Pancreas (tissue), 10 donors: ENCODE measurements at regions not wholly inside any gene's neighbourhood (a gene's known extent, or its start where the extent isn't known, plus 50 kb on each side); places are given as distances from the start of the nearest gene placed in this dataset.
A peak's percentile ranks its signal among the peaks of the same experiment; 100 is the strongest.

Source experiments
- ATAC-seq, 4 donors: fragments of 200-7000 bp; cut with Tn5 transposase; one replicate each; pipeline versions ENCODE4 v1.8.0 to v1.9.1; 2020; ENCODE audit warnings: mild to moderate bottlenecking in 4 of 4, moderate library complexity in 4 of 4
- DNase-seq, 6 donors: peaks; one replicate each; pipeline ENCODE4 v3.0.0-alpha.2; 2020
- FAIRE-seq: peaks from 2 replicates; lab custom pipeline; 2012; peaks lifted over from hg19 to GRCh38; lab: Jason Lieb, UNC
- H3K27ac ChIP-seq, 4 donors: fragments of 200-600 bp; sonication (generic); 1 replicate in 3 of 4; 2 replicates in 1 of 4; pipeline versions ENCODE4 v1.5.0 to v1.8.0; 2020
- H3K27me3 ChIP-seq, 4 donors: fragments of 200-600 bp; one replicate each; pipeline ENCODE4 v1.8.0; 2021
- H3K36me3 ChIP-seq, 3 donors: fragments of 200-600 bp; sonication (generic) in 1 of 3; one replicate each; pipeline versions ENCODE4 v1.5.0 to v1.8.0; 2020 to 2021
- H3K4me1 ChIP-seq, 3 donors: fragments of 200-600 bp; one replicate each; pipeline ENCODE4 v1.8.0; 2021
- H3K4me3 ChIP-seq, 4 donors: fragments of 200-600 bp; sonication (generic) in 2 of 4; one replicate each; pipeline versions ENCODE4 v1.5.0 to v1.8.0; 2020 to 2021
- H3K9me3 ChIP-seq, 4 donors: fragments of 200-600 bp; one replicate each; pipeline ENCODE4 v1.8.0; 2021
- CTCF ChIP-seq, 4 donors: fragments of 200-600 bp; sonication (generic) in 3 of 4; IDR thresholded peaks; one replicate each; pipeline versions ENCODE4 v1.5.0 to v1.8.0; 2021; ENCODE audit warnings: antibody characterized with exemption in 4 of 4
- WGBS, 2 donors: extraction: QIAGEN DNeasy Blood & Tissue Kit; methylation state at CpG; one replicate each; pipeline ENCODE4 v1.1.7; 2013; 5-methylcytosine and 5-hydroxymethylcytosine counted together
- intact Hi-C, 3 donors: fragments of 100-400 bp; cut with DNase I; formaldehyde crosslinking; loops; one replicate each; pipeline versions ENCODE4 v1.11.1 to v1.14.2; 2022
- donor health status: healthy with polysubstance abuse.
- donor health status: DM: no; HTN: no; CAD: no; lungs with moderate emphysema.
- donor health status: DM: no; HTN: no; CAD: no.
- donor health status: control.
- donor health status: control.
- donor health status: Bipolar disorder and iron deficiency.
- donor health status: DM: yes; HTN: yes; CAD: no.
- donor health status: DM: no; HTN: no; CAD: no.
- donor health status: DM: no; HTN: no; CAD: no.
- donor health status: DM: yes; HTN: yes; CAD: no.

GRCh38 chr5:40082313-40082712 is 597.4 kb upstream of the PTGER4 start:
- no peaks in the 10 kb centered on the region for H3K9me3 ChIP-seq
- H3K27ac ChIP-seq: no peak overlapping the region
- FAIRE-seq: no peak
- DNase-seq: no peak
- H3K4me1 ChIP-seq: no peaks in the 10 kb centered on the region
- TF ChIP-seq CTCF (IDR thresholded peaks at IDR 0.05): no peak
- H3K27me3 ChIP-seq: no peaks in the 10 kb centered on the region
- no peaks in the 10 kb centered on the region for H3K36me3 ChIP-seq
- 0% methylated on average over 1 of the region's 1 CpG for WGBS, 2 donors
- intact Hi-C loops: no loop called here
- no peak for ATAC-seq
- no peak overlapping the region for H3K4me3 ChIP-seq

GRCh38 chr5:40080191-40080590 is 599.5 kb upstream of the PTGER4 start:
- H3K36me3 ChIP-seq: no peaks in the 10 kb centered on the region
- no peaks in the 10 kb centered on the region for H3K9me3 ChIP-seq
- intact Hi-C loops: no loop called here
- no peak overlapping the region for H3K4me3 ChIP-seq
- no peaks in the 10 kb centered on the region for H3K27me3 ChIP-seq
- no peak for DNase-seq
- no peak for TF ChIP-seq CTCF (IDR thresholded peaks at IDR 0.05)
- no peaks in the 10 kb centered on the region for H3K4me1 ChIP-seq
- FAIRE-seq: no peak
- H3K27ac ChIP-seq: no peak overlapping the region
- ATAC-seq: no peak

GRCh38 chr5:40078898-40079575 is 600.7 kb upstream of the PTGER4 start:
- H3K27me3 ChIP-seq: no peaks in the 10 kb centered on the region
- DNase-seq (peak in 1 of 6 donors; percentile 8), ATAC-seq (peak in 3 of 4 donors; percentile 38 to 73 (median 42)), FAIRE-seq (no peak)
- no peaks in the 10 kb centered on the region for H3K9me3 ChIP-seq
- intact Hi-C loops: no loop called here
- H3K4me3 ChIP-seq: no peak overlapping the region
- no peak for TF ChIP-seq CTCF (IDR thresholded peaks at IDR 0.05)
- WGBS, 2 donors: 55 to 65% methylated on average over 8 of the region's 8 CpGs
- H3K27ac ChIP-seq: no peak overlapping the region
- no peaks in the 10 kb centered on the region for H3K4me1 ChIP-seq
- no peaks in the 10 kb centered on the region for H3K36me3 ChIP-seq

- TF ChIP-seq CTCF (IDR thresholded peaks at IDR 0.05): no peak
- no peak for ATAC-seq
- 32 to 40% methylated on average over 1 of the region's 1 CpG for WGBS, 2 donors
- intact Hi-C loops: no loop called here
- FAIRE-seq: no peak
- Histone ChIP-seq H3K36me3 (no peaks in the 10 kb centered on the region), H3K27me3 (no peaks in the 10 kb centered on the region), H3K4me3 (no peak overlapping the region), H3K9me3 (no peaks in the 10 kb centered on the region), H3K27ac (no peak overlapping the region), H3K4me1 (no peaks in the 10 kb centered on the region)
- DNase-seq: no peak
These were observed 604.9 kb upstream of the PTGER4 start for GRCh38 chr5:40074826-40075225.

- no peak for DNase-seq
- intact Hi-C loops: no loop called here
- no peak for ATAC-seq
- H3K27me3 ChIP-seq: no peaks in the 10 kb centered on the region
- WGBS, 2 donors: 97 to 98% methylated on average over 1 of the region's 1 CpG
- no peak overlapping the region for H3K27ac ChIP-seq
- no peak for TF ChIP-seq CTCF (IDR thresholded peaks at IDR 0.05)
- no peaks in the 10 kb centered on the region for H3K36me3 ChIP-seq
- H3K4me1 ChIP-seq: no peaks in the 10 kb centered on the region
- H3K4me3 ChIP-seq: no peak overlapping the region
- no peak for FAIRE-seq
- H3K9me3 ChIP-seq: no peaks in the 10 kb centered on the region
These were observed 605.8 kb upstream of the PTGER4 start for GRCh38 chr5:40073927-40074326.
